Epidermal melanocyte (primary cell): ENCODE measurements at regions not wholly inside any gene's neighbourhood (a gene's known extent, or its start where the extent isn't known, plus 50 kb on each side); places are given as distances from the start of the nearest gene placed in this dataset.
"Not testable (repeated sequence)": the region's sequence is repeated elsewhere in the genome, so short reads cannot be mapped to it uniquely, and the experiment has no call there.

Experiments
- DNase-seq: peaks from one replicate; pipeline ENCODE4 v3.0.0; 2011; ENCODE audit warnings: low spot score; ENCODE audit not compliant: insufficient read length

DNA sequence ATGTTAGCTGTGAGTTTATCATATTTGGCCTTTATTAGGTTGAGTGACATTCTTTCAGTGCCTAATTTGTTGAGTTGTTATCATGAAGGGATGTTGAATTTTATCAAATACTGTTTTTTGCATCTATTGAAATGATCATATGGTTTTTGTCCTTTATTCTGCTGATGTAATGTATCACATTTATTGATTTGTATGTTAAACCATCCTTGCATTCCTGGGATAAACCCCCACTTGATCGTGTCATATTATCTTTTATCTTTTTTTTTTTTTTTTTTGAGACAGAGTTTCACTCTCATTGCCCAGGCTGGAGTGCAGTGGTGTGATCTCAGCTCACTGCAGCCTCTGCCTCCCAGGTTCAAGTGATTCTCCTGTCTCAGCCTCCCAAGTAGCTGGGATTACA lies 51.9 kb upstream of the MFGE8 start:
- not testable (repeated sequence) for DNase-seq

DNA sequence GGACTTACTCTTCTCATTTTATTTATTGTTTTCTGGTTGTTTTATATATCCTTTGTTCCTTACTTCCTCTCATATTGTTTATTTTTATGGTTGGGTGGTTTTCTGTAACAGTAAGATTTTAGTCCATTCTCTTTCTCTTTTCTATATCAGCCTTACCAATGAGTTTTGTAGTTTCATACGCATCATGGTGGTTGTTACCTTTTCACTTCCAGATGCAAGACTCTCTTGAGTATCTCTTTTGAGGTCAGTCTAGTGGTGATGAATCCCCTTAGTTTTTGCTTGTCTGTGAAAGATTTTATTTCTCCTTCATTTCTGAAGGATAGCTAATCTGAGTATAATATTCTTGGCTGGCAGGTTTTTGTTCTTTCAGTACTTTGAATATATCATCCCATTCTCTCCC lies 57.1 kb upstream of the MFGE8 start:
- no peak for DNase-seq

DNA sequence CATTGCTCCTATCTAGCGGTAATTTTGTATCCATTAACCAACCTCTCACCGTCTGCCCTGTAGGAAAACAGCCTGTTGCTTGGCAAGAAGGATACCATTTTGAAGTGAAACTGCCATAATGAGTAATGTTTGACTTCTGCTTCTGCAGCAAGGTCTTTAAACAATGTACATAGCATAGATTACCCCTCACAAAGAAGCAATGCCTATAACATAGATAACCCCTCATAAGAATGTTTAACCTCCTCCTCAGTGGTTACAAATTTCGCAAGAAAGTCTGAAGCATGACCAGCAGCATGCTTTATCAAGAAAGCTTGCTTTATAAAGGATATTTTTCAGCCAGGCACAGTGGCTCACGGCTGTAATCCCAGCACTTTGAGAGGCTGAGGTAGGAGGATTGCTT lies 61.2 kb upstream of the MFGE8 start:
- DNase-seq, result no peak

DNA sequence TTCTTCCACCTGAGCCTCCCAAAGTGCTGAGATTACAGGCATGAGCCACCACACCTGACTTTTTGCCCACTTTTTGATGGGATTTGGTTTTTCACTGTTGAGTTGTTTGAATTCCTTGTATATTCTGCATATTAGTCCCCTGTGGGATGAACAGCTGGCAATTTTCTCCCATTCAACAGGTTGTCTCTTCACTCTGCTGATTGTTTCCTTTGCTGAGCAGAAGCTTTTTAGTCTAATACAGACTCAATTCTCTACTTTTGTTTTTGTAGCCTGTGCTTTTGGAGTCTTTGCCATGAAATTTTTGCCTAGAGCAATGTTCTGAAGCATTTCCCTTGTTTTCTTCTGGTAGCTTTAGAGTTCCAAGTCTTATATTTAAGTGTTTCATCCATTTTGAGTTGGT lies 62.7 kb upstream of the MFGE8 start:
- DNase-seq, result no peak

DNA sequence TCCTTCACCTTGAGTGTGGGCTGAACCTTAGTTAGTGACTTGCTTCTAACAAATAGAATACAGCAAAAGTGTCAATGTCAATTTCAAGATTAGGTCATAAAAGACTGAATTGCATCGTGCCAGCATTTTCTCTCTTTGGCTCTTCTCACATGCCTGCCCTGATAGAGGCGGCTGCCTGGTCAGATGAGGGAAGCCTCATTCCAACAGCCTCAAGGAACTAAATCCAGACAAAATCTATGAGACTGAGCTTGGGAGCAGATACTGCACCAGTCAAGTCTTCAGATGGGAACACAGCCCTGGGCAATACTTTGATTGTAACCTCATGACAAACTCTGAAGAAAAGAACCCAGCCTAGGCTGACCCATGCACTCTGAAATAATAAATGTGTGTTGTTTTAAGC lies 63.5 kb upstream of the MFGE8 start:
- DNase-seq, result no peak

DNA sequence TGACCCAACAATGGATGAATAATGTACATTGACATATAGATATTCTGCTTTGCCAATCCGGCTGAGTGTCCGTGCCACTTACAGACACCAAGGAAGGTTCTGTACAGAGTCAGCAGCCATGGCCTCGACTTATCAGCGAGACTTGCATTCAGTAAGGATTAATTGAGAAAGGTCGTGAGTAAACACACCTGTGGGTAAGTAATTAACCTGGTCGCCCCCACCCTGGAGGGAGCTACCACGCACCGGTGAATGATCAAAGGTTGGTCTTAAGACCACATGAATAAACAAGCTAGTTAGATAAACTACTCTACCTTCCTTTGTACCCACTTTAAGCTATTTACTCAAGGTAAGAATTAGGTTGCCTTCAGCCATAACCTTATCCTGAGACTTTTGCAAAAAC lies 66.5 kb upstream of the MFGE8 start:
- DNase-seq, result no peak

DNA sequence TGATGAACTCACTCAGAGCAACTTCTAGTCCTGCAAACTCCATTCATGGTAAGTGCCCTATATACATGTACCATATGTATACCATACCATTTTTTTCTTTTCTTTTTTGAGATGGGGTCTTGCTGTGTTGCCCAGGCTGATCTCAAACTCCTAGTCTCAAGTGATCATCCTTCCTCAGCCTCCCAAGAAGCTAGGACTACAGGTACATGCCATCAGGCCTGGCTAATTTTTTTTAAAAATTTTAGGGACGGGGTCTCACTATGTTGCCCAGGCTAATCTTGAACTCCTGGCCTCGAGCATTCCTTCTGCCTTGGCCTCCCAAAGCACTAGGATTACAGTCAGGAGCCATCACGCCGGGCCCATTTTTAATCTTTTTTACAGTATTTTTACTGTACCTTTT lies 67.3 kb upstream of the MFGE8 start:
- no peak for DNase-seq

DNA sequence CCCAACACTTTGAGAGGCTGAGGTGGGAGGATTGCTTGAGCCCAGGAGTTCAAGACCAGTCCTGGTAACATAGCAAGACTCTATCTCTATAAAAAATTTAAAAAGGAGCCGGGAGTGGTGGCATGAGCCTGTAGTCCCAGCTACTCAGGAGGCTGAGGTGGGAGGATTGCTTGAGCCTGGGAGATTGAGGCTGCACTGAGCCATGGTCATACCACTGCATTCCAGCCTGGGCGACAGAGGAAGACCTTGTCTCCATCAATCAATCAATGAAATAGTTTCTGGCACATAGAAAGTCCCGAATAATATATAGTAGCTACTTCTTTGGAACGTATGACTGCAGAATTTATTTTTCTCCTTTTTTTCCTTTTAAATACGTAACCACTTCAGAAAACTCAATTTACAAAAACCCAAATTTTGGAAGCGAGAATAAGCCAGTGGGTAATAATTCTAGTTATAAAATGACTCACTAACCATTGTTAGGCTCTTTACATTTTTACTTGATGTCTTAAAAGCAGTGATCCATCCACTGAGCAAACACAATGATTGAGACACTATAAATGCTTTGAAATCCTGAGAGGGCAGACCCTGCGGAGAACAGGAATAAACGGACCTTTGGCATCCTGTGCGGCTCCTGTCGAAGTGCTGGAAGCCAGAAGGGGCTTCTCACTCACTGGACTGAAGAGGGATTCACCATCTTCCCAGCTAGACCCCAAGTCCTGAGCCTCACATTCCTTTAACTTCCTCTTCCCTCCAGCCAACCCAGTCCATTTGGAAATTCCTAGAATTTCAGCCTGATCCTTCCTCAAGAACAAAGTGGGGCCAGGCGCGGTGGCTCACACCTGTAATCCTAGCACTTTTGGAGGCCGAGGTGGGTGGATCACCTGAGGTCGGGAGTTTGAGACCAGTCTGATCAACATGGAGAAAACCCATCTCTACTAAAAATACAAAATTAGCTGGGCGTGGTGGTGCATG lies 68.4 kb upstream of the MFGE8 start:
- no peak for DNase-seq

DNA sequence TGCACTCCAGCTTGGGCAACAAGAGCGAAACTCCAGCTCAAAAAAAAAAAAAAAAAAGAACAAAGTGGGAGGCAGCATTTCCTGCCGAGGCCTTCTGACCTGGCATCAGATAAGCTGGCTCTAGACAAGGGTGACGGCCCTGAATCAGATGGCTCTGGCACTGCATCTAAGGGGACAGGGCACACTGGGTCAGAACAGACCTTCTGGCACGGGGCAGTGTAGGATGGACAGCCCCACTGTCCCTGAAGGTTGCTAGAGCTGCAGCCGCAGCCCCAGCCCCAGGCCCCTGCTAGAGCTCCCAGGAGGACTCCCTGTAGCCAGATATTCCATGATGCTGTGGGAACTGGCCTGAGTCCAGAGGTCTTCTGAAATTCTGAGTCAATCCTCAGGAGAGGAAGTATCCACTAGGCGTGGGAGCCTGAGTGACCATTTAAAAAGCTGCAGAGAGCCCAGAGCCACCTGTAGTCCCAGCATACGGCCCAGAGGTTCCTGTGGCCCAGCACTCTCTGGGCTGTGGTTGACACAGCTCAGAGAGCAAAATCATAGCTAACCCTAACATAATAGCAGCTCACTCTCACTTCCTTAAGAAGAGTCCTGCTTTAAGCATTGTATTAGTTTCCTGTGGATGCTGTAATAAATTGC lies 69.2 kb upstream of the MFGE8 start:
- no peak for DNase-seq

DNA sequence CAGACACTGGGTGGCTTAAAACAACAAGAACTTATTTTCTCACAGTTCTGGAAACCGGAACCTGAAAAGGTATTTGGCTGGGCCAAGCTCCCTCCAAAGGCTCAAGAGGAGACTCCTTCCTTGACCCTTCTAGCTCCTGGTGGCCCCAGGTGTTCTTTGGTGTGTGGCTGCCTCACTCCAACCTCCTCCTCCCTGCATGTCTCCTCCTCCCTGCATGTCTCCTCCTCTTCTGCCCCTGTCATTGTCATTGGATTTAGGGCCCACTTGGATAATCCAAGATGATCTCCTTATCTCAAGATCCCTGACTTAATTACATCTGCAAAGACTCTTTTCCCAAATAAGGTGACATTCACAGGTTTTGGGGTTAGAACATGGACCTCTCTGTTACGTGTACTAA lies 69.8 kb upstream of the MFGE8 start:
- no peak for DNase-seq

DNA sequence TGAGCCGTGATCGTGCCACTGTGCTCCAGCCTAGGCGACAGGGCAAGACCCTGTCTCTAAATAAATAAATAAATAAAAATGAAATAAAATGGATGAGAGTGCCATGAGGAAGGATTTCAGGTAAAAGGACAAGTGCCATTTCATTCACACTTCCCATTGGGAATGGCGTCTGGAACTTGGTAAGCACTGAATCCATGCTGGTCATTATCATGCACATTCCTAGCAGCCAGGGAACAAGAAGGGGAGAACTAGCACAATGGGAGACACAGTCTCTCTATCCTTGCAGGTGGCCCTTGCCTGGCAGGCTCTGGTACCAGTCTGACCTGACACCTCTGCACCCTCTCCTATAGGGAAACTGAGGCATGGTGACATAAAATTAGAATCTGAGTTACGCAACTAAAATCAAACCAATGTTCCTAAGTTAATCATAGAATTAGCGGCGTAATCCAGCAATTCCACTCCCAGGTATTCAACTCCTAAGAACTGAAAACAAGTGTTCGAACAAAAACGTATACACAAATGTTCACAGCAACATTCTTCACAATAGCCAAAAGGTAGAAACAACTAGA lies 70.8 kb upstream of the MFGE8 start:
- no peak for DNase-seq

DNA sequence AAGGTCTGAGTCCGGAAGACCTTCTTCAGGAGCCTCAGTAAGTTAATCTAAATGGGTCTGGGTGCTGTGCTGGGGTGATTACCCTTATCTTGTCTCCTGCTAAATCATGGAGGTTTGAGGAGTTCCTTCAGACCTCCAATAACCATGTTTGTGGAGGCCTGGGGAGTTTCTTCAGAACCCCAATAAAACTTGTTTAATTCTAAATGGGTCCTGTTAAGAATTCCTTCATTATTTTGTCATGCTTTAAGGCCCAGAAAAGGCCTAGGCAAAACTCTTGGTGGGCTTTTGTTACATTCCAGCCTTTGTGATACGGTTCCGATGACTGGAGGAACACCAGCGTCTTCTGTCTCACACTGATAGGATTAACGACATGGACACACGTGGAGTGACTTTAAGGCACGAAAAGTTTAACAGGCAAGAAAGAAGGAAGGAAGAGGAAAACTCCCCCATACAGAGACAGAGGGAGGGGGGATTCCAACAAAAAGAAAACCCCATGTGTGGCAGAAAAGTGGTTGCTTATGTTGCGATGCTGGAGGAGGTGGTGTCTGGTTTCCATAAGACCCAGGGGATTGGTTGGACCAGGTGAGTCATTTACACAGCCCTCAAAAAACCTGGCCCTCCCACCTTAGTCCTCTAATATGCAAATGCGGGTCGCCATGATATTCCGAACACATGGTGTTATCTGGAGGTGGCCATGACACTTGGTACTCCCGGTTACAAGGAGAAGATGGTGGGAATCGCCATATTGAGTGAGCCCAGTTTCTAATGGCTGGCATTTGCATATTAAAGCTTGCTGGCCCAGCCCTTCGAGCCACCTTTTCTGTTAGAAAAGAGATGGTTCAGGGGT lies 72.6 kb upstream of the MFGE8 start:
- no peak for DNase-seq

DNA sequence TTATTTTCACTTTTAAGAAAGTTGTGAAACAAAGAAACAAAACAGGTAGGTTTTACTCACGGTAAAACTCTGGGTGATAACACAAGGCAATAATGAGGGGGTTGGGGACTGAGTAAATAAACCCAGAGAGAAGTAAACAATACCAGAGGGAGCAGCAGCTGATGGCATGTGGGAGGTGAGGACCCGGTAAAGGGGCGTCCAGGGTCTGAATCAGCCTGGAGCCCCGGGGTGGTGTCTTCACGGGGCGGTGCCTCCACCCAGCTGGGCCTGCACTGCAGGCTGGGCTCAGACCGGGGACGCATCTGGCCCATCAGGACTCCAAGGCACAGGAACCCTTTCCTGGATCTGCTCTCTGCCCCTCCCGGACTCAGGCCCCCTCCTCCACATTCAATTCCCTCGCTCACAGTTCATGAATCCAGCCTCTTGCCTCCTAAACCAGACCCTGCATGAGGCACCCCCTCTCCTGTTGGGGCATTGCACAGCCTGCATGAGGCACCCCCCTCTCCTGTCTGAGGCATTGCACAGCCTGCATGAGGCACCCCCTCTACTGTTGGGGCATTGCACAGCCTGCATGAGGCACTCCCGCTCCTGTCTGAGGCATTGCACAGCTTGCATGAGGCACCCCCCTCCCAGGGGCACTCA lies 73.9 kb upstream of the MFGE8 start:
- no peak for DNase-seq

DNA sequence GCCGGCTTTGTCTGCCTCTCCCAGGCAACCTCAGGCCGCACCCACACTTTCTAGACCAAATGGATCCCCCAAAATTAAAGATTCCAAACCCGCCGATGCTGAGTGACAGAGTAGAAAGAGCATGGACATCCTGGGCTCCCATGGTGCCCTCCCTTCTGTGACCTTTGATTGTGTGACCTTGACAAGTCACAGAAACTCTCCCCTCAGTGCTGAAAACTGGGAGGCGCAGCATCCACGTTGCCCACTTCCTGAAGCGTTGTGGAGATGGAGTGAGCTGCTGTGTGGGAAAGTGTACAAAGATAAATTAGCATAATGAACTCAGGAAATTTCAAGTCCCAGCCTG lies 74.4 kb upstream of the MFGE8 start:
- no peak for DNase-seq

DNA sequence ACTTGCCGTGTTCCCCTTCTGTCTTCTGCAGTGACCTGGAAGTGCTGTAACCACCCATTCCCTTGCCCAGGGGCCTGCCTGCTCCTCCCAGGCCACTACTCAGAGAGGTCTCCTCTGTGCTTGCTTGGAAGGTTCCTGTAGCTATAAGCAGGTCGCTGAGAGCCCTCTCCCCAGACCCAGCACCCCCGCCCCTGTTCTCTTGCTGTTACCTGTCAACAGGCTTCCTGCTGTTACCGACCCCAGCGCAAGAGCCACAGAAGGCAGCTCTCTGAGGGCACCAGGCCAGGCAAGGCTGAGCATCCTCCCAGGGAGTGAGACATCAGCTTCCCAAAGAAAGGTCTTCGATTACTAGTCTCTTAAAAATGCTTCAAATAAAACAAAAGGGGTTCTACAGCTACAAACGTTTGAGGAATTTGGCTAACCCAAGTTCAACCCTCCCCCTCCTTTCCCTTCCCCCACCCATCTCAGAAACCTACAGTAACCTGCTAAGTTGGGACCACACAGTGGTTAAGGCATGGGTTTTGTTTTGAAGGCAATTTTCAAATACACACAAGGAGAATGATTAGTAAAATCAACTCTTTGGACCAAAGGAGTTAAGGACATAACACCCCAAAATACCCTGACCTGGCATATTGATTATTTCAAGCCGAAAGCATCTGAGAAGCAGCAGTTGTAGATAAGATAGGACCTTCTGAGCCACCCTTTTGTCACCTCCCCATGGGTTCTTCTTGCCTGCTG lies 74.9 kb upstream of the MFGE8 start:
- no peak for DNase-seq

DNA sequence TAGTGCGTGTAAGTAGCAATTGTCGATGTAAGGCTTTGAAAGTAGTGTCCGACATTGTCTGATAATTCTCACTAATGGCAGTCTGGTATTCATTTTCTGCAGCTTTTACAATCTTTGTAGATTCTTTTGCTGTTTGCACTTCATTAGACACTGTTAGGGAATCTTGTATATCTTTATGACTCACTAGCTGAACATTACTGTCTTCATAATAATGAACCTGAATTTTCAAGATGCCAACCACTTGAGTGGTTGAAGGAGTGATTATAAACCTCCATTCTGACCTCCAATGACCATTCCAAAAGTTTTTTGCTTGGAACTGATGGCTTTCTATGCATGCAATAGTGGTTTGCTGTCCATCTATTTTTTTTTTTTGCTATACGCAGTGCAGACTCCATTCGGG lies 76.4 kb upstream of the MFGE8 start:
- no peak for DNase-seq

DNA sequence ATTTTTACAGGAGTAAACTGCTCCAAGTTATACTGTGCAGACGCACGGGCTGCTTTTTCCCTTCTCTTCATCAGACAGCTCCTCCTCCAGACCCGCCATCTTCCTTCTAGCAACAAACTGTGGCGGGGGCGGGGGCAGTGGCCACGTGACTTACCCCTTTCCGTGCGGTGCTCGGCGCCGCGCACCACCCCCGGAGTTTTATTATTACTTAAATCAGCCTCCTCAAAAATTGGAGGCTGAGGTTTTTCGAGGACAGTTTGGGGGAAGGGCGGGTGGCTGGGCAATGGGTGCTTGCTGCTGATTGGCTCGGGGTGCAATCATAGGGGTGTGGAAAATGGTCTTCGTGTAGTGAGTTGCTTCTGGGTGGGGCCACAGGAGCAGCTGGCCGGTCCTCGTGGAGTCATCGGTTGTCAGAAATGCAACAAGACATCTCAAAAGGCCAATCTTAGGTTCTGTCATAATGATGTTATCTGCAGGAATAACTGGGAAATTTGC lies 77.1 kb upstream of the MFGE8 start:
- DNase-seq, result no peak

DNA sequence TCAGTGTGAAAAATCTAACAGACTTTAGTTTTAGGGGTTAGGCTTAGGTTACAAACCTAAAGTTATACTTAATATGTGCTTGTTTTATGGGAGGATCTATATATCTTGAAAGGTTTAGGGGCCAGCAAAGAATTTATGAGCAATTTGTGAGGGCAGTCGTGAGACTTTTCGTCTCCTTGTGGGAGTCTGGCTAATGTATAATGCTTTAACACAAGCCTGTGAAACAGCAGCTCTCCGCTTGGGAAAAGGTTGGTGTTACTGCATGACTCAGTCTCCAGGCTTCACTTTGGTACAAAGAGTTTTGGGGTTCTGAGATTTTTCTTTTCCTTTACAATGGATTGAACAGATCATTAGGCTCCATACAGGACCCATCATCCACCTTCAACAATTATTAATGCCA lies 79.0 kb upstream of the MFGE8 start:
- no peak for DNase-seq

DNA sequence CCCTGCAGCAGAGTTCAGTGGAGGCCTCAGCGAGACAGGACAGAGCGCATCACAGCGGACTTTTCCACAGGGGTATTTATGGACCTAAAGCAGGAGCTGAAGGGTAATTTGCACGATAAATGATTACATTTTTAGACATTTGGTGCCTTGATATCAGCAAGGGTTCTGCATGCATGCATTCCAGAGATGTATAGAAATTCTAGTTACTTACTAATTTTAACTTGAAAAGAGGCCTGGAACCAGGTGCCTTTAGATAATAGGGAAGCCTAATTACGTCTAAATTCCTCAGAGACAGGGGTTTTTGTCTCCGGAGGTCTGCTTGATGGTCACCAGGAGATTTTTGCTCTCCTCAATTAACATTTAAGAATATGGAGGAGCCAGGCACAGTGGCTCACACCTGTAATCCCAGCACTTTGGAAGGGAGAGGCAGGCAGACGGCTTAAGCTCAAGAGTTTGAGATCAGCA lies 79.8 kb upstream of the MFGE8 start:
- DNase-seq, result no peak

DNA sequence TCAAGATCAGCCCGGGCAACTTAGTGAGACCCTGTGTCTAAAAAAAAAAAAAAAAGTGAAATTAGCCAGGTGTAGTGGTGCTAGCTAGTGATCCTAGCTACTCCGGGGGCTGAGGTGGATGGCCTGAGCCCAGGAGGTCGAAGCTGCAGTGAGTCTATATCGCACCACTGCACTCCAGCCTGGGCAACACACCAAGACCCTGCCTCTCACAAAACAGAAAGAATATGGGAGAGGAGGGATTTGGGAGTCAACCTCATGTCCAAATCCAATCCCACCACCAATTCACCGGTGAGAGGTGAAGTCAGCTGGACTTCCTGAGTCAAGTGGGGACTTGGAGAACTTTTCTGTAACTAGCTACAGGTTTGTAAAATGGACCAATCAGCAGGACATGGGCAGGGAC lies 80.5 kb upstream of the MFGE8 start:
- no peak for DNase-seq
